ENCODE measurements at regions not wholly inside any gene's neighbourhood (a gene's known extent, or its start where the extent isn't known, plus 50 kb on each side); places are given as distances from the start of the nearest gene placed in this dataset.
"Not testable (repeated sequence)": the region's sequence is repeated elsewhere in the genome, so short reads cannot be mapped to it uniquely, and the experiment has no call there.

GRCh38 chr12:5276327-5276880 is 155.5 kb upstream of the NTF3 start (continued):
- TF ChIP-seq INSM2 (tag by site-specific recombination; IDR thresholded peaks at IDR 0.05) (no peak), HOXD13 (CRISPR knock-in tag; IDR thresholded peaks at IDR 0.05; ENCODE audit: borderline replicate concordance) (no peak), ZNF394 (tag by site-specific recombination; IDR thresholded peaks at IDR 0.05; ENCODE audit: borderline replicate concordance) (no peak)

GRCh38 chr12:5280086-5280485 is 151.8 kb upstream of the NTF3 start:
- TF ChIP-seq MEIS1 (CRISPR knock-in tag; IDR thresholded peaks at IDR 0.05; ENCODE audit: borderline replicate concordance) (no peak), KLF16 (tag by site-specific recombination; IDR thresholded peaks at IDR 0.05) (no peak), ZNF501 (tag by site-specific recombination; IDR thresholded peaks at IDR 0.05) (no peak), RBAK (tag by site-specific recombination; IDR thresholded peaks at IDR 0.05) (no peak), KLF17 (tag by site-specific recombination; IDR thresholded peaks at IDR 0.05) (no peak), REPIN1 (tag by site-specific recombination; IDR thresholded peaks at IDR 0.05; ENCODE audit: low read depth) (no peak), ZNF114 (tag by site-specific recombination; IDR thresholded peaks at IDR 0.05) (no peak), HOXD13 (CRISPR knock-in tag; IDR thresholded peaks at IDR 0.05; ENCODE audit: borderline replicate concordance) (no peak), ZBTB48 (tag by site-specific recombination; IDR thresholded peaks at IDR 0.05) (no peak), YY1 (tag by site-specific recombination; IDR thresholded peaks at IDR 0.05) (no peak)
- Histone ChIP-seq H3K9me3 (ENCODE audit: control insufficient read depth, insufficient read depth, low read depth, low read length) (no peaks in the 10 kb centered on the region), H3K27ac (ENCODE audit: extremely low read depth, low read depth, low read length) (no peak overlapping the region), H3K4me3 (ENCODE audit: low read depth, low read length) (no peak overlapping the region), H3K36me3 (ENCODE audit: control insufficient read depth in 2 of 2, insufficient read depth in 1 of 2, low read length in 2 of 2) (no peaks in the 10 kb centered on the region), H3K4me1 (ENCODE audit: control insufficient read depth, insufficient read depth, low read length) (no peaks in the 10 kb centered on the region)
- ChIA-PET CTCF (no interaction called here), POLR2A (no interaction called here)

GRCh38 chr12:5290368-5290767 is 141.5 kb upstream of the NTF3 start:
- H3K9me3 ChIP-seq (ENCODE audit: control insufficient read depth, insufficient read depth, low read depth, low read length); H3K36me3 ChIP-seq (ENCODE audit: control insufficient read depth in 2 of 2, insufficient read depth in 1 of 2, low read length in 2 of 2); H3K27ac ChIP-seq (ENCODE audit: extremely low read depth, low read depth, low read length); POLR2A ChIA-PET; H3K4me1 ChIP-seq (ENCODE audit: control insufficient read depth, insufficient read depth, low read length); CTCF ChIA-PET; H3K4me3 ChIP-seq (ENCODE audit: low read depth, low read length): not testable (repeated sequence)

- POLR2A ChIA-PET, result no interaction called here
- H3K4me3 ChIP-seq (ENCODE audit: low read depth, low read length), result no peak overlapping the region
- no peaks in the 10 kb centered on the region for H3K36me3 ChIP-seq (ENCODE audit: control insufficient read depth in 2 of 2, insufficient read depth in 1 of 2, low read length in 2 of 2)
- no peaks in the 10 kb centered on the region for H3K4me1 ChIP-seq (ENCODE audit: control insufficient read depth, insufficient read depth, low read length)
- TF ChIP-seq GFI1B (tag by site-specific recombination; IDR thresholded peaks at IDR 0.05) (no peak), WT1 (tag by site-specific recombination; IDR thresholded peaks at IDR 0.05) (no peak), ZNF624 (tag by site-specific recombination; IDR thresholded peaks at IDR 0.05) (no peak), ZNF391 (tag by site-specific recombination; IDR thresholded peaks at IDR 0.05; ENCODE audit: borderline replicate concordance, low read depth) (no peak), SALL2 (tag by site-specific recombination; IDR thresholded peaks at IDR 0.05; ENCODE audit: borderline replicate concordance) (no peak), ZNF701 (tag by site-specific recombination; IDR thresholded peaks at IDR 0.05) (no peak), ZNF48 (tag by site-specific recombination; IDR thresholded peaks at IDR 0.05) (no peak), ZNF335 (tag by site-specific recombination; conservative IDR thresholded peaks at IDR 0.05) (no peak)
- CTCF ChIA-PET, result no interaction called here
- no peaks in the 10 kb centered on the region for H3K9me3 ChIP-seq (ENCODE audit: control insufficient read depth, insufficient read depth, low read depth, low read length)
- no peak overlapping the region for H3K27ac ChIP-seq (ENCODE audit: extremely low read depth, low read depth, low read length)
Observed at GRCh38 chr12:5292651-5293050, 139.3 kb upstream of the NTF3 start.
